ENCODE measurements at regions not wholly inside any gene's neighbourhood (a gene's known extent, or its start where the extent isn't known, plus 50 kb on each side); places are given as distances from the start of the nearest gene placed in this dataset.

- Histone ChIP-seq H3K36me3 (ENCODE audit: control insufficient read depth, insufficient read depth, low read length) (no peaks in the 10 kb centered on the region), H2AK5ac (ENCODE audit: low read depth, low read length) (no peak overlapping the region), H3K56ac (ENCODE audit: extremely low read depth, insufficient read depth, low read length) (no peak overlapping the region), H3K4me2 (ENCODE audit: low read depth, low read length) (no peak overlapping the region), H2BK5ac (ENCODE audit: low read depth, low read length, poor library complexity, severe bottlenecking) (no peak overlapping the region), H3K18ac (ENCODE audit: low read depth, low read length) (no peak overlapping the region), H3K23ac (ENCODE audit: low read depth, low read length) (no peak overlapping the region), H4K5ac (ENCODE audit: low read depth, low read length) (no peak overlapping the region), H3K79me1 (ENCODE audit: low read depth in 1 of 2, low read length in 2 of 2) (no peaks in the 10 kb centered on the region), H2BK20ac (ENCODE audit: low read depth, low read length) (no peak overlapping the region), H3K4ac (ENCODE audit: low read depth, low read length) (no peak overlapping the region), H3K4me1 (ENCODE audit: control insufficient read depth, insufficient read depth, low read length) (no peaks in the 10 kb centered on the region), H2BK120ac (ENCODE audit: low read depth, low read length) (no peak overlapping the region), H2BK15ac (ENCODE audit: low read depth, low read length) (no peak overlapping the region), H4K91ac (ENCODE audit: insufficient read depth, low read depth, low read length) (no peak overlapping the region), H3K27me3 (ENCODE audit: control insufficient read depth, insufficient read depth, low read length) (no peaks in the 10 kb centered on the region), H4K8ac (ENCODE audit: low read depth in 2 of 2, low read length in 2 of 2) (no peak overlapping the region), H3K9me3 (ENCODE audit: control insufficient read depth, insufficient read depth, low read length) (no peaks in the 10 kb centered on the region), H4K20me1 (ENCODE audit: insufficient read depth, low read length) (no peaks in the 10 kb centered on the region), H3K4me3 (ENCODE audit: insufficient read depth, low read depth, low read length) (no peak overlapping the region), H3K9me1 (ENCODE audit: insufficient read depth, low read length) (no peaks in the 10 kb centered on the region), H2AK9ac (replicated peaks; ENCODE audit: low read depth, low read length, poor library complexity) (no peak overlapping the region), H2AFZ (replicated peaks; ENCODE audit: low read length, poor library complexity) (no peak overlapping the region), H3K9ac (ENCODE audit: low read depth, low read length) (no peak overlapping the region), H3K14ac (replicated peaks; ENCODE audit: low read depth, low read length) (no peak overlapping the region), H3K27ac (ENCODE audit: insufficient read depth, low read length) (no peak overlapping the region)
- CTCF ChIA-PET: no interaction called here
- in situ Hi-C loops (cut with MboI; ENCODE audit: low sequenced_read_pairs) (no loop called here), intact Hi-C loops (cut with micrococcal nuclease) (no loop called here), dilution Hi-C loops (cut with HindIII; ENCODE audit: low sequenced_read_pairs, unreplicated experiment) (no loop called here)
- ATAC-seq (ENCODE audit: low read depth): no peak
- DNase-seq: no peak
- POLR2A ChIA-PET (ENCODE audit: unreplicated experiment): no interaction called here
- no peak for TF ChIP-seq SMC3 (IDR thresholded peaks at IDR 0.05; ENCODE audit: low read depth, low read length)
- no peak for TF ChIP-seq CHD1 (IDR thresholded peaks at IDR 0.05; ENCODE audit: low read depth, low read length)
- TF ChIP-seq NFE2L2 (IDR thresholded peaks at IDR 0.05; ENCODE audit: low read depth, low read length): no peak
- no peak for TF ChIP-seq RCOR1 (IDR thresholded peaks at IDR 0.05; ENCODE audit: insufficient replicate concordance, low read length)
- no peak for TF ChIP-seq MXI1 (IDR thresholded peaks at IDR 0.05; ENCODE audit: borderline replicate concordance, low read depth, low read length)
- no peak for TF ChIP-seq USF2 (IDR thresholded peaks at IDR 0.05; ENCODE audit: low read depth, low read length)
- TF ChIP-seq MAZ (IDR thresholded peaks at IDR 0.05; ENCODE audit: borderline replicate concordance, low read depth, low read length): no peak
- TF ChIP-seq POLR2A (IDR thresholded peaks at IDR 0.05; ENCODE audit: low read depth, low read length): no peak
- no CpG with 5 or more reads among the region's 2 CpGs for WGBS, 2 experiments (ENCODE audit: extremely low coverage in 2 of 2, insufficient read length in 1 of 2)
- no TSS peak for BruUV-seq (replicated peaks)
Measured at GRCh38 chr7:113306302-113306701, 187.9 kb upstream of the SMIM30 start.

All from IMR-90 (cell line).